ENCODE measurements at regions not wholly inside any gene's neighbourhood (a gene's known extent, or its start where the extent isn't known, plus 50 kb on each side); places are given as distances from the start of the nearest gene placed in this dataset.

DNA sequence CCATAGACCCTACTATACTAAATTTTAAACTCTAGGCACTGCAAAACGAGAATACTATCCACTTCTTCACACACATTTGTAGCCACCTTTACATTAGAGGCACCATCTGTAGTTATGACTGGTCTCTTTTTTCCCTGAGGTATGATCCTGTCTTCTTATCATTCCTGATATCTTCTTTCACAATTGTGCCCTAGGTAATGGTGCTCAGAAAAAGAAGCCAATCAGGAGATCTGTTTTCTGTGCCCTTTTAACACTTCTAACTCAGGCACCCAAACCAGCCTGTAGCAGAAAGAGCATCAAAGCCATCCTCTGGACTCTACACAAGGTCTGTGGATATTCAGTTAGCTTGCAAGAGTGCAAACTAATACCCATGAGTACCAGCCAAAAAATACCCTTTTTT lies 149.7 kb upstream of the SGK1 start:
- H3K4me3 ChIP-seq (ENCODE audit: low read depth, low read length), result no peak overlapping the region
- DNase-seq (ENCODE audit: low read depth), result no peak
- in situ Hi-C loops (cut with HindIII; ENCODE audit: low sequenced_read_pairs), result loop anchor here (5.0 kb wide), 1 partner anchor 55 kb away; no protein-coding TSS in a partner anchor
- TF ChIP-seq, protein P1, sequence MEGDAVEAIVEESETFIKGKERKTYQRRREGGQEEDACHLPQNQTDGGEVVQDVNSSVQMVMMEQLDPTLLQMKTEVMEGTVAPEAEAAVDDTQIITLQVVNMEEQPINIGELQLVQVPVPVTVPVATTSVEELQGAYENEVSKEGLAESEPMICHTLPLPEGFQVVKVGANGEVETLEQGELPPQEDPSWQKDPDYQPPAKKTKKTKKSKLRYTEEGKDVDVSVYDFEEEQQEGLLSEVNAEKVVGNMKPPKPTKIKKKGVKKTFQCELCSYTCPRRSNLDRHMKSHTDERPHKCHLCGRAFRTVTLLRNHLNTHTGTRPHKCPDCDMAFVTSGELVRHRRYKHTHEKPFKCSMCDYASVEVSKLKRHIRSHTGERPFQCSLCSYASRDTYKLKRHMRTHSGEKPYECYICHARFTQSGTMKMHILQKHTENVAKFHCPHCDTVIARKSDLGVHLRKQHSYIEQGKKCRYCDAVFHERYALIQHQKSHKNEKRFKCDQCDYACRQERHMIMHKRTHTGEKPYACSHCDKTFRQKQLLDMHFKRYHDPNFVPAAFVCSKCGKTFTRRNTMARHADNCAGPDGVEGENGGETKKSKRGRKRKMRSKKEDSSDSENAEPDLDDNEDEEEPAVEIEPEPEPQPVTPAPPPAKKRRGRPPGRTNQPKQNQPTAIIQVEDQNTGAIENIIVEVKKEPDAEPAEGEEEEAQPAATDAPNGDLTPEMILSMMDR (IDR thresholded peaks at IDR 0.05; ENCODE audit: low read depth, low read length, missing control alignments), result no peak

DNA sequence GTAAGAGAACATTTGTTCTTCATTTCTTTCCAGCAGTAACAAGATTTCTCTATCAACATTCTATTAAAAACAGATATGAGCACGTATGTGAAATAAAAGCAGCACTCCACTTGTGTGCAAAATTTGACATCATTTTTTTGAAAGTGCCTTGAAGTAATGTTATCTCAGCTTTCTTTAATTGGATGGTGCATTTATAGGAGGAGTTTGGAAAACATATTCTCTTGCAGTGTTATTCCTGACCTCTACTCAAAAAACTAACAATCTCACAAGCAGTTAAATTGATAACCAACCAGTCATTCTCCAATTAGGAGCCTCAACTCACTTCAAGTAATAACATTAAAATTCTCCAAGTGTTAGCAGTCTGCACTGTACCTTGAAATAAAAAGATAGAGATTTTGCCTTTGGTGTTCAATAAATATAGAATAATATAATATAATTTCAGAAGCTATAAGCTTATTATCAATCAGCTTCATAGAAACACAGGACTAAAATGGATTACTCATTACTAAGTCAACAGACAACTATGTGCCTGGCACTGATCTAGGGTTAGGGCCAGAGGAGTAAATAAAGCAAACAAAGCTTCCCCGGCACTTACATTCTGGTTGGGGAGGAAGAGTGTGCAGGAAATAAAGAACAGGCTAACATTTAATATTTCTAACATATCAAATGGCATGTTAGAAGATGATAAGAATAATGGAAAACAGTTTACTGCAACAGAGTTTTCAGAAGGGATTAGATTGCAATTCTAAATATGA lies 149.0 kb upstream of the SGK1 start:
- H3K4me3 ChIP-seq (ENCODE audit: low read depth, low read length), result no peak overlapping the region
- TF ChIP-seq, protein P1 (IDR thresholded peaks at IDR 0.05; ENCODE audit: low read depth, low read length, missing control alignments), result no peak
- in situ Hi-C loops (cut with HindIII; ENCODE audit: low sequenced_read_pairs), result loop anchor here (5.0 kb wide), 1 partner anchor 55 kb away; no protein-coding TSS in a partner anchor
- DNase-seq (ENCODE audit: low read depth), result no peak

DNA sequence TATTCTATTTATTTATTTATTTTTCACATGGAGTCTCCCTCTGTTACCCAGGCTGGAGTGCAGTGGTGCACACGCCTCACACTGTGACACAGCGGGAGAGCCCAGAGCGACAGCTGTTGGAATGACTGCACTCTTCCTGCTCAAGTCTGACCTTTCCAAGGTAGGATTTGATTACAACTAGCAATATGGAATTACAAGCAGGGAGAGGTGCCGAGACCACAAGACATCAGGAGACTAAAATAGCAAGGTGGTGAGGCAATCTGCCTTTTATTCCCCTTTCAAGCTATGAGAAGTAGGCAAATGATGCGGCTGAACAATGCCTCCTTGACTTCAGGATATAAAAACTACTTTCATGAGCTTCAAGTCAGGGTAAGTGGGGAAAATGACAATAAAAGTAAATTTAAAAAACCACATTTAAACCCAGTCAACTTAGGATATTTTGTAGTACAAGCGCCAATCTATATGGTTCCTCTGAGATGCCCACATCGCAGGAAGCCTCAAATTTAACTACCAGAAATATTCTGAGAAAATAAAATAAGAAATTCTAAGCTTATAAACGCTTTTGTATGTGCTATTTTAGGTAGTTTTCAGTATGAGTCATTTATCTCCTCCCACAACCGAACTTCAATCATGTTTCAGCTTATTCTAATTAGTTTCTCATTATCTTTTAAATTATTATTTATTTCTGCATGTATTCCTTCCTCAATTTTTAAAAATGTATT lies 146.9 kb upstream of the SGK1 start:
- in situ Hi-C loops (cut with HindIII; ENCODE audit: low sequenced_read_pairs), result loop anchor here (5.0 kb wide), 1 partner anchor 57 kb away; no protein-coding TSS in a partner anchor
- no peak overlapping the region for H3K4me3 ChIP-seq (ENCODE audit: low read depth, low read length)
- peak; percentile 91 for DNase-seq (ENCODE audit: low read depth)
- TF ChIP-seq, protein P1 (IDR thresholded peaks at IDR 0.05; ENCODE audit: low read depth, low read length, missing control alignments), result no peak

DNA sequence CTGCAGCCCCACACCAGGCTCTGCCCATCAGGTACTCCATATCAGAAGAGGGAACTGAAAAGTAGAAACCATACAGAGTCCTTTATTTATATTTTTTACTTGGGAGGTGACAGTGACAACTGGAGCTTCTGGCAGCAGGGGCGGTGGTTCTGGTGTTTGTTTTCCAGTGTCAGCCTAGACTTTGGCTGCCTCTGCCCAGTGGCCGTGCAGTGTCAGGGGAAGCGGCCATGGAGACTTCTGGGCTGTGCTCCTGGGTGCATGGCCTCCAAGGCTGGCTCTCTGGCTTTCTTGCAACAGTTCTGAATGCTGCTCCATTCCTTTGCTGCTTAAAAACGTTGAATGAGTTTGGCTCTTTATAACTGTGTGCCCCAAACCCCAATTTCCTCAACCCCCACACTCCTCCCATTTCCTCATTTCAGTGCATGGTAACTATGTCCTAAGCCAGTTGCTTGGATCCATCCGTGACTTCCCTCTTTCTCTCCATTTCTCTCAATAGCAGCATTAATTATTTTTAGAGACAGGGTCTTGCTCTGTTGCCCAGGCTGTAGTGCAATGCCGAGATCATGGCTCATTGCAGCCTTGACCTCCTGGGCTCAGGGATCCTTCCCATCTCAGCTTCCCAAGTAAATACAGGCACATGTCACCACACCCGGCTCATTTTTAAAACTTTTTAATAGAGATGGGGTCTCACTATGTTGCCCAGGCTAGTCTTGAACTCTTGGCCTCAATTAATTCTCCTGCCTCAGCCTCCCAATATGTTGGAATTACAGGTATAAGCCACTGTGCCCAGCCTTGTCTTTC lies 141.1 kb upstream of the SGK1 start:
- TF ChIP-seq, protein P1 (IDR thresholded peaks at IDR 0.05; ENCODE audit: low read depth, low read length, missing control alignments), result no peak
- in situ Hi-C loops (cut with HindIII; ENCODE audit: low sequenced_read_pairs), result no loop called here
- DNase-seq (ENCODE audit: low read depth), result no peak
- H3K4me3 ChIP-seq (ENCODE audit: low read depth, low read length), result no peak overlapping the region

DNA sequence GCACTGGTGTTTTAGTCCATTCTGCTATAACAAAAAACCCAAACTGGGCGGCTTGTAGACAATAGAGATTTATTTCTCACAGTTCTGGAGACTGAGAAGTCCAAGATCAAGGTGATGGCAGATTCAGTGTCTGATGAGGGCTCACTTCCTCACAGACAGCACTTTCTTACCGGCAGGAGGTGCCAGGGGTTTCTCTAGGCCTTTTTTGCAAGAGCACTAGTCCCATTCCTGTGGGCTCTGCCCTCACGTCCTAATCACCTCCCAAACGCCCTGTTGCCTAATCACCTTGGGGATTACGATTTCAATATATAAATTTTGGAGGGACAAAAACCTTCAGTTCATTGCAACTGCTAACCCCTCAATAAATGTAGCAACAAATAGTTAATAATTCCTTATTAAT lies 140.0 kb upstream of the SGK1 start:
- TF ChIP-seq, protein P1 (IDR thresholded peaks at IDR 0.05; ENCODE audit: low read depth, low read length, missing control alignments), result no peak
- in situ Hi-C loops (cut with HindIII; ENCODE audit: low sequenced_read_pairs), result no loop called here
- H3K4me3 ChIP-seq (ENCODE audit: low read depth, low read length), result no peak overlapping the region
- DNase-seq (ENCODE audit: low read depth), result no peak

DNA sequence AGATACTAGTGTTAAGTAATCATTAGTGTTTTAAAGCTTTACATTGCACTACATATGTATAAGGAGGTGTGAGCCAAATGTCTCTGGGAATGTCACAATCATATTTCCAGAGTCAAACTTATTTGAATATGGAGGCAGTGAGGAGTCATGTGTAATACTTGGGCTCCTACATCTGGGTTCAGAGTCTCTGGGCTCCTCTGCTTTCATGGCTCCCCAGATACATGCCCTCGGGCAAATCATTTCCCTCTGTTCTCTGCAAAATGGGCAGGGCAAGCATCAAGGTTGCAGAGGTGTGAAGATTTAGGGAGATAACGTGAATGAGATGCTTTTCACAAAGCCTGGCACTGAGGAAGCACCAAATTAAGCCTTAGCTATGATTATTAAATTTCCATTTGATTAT lies 138.3 kb upstream of the SGK1 start:
- TF ChIP-seq, protein P1 (IDR thresholded peaks at IDR 0.05; ENCODE audit: low read depth, low read length, missing control alignments), result no peak
- DNase-seq (ENCODE audit: low read depth), result no peak
- in situ Hi-C loops (cut with HindIII; ENCODE audit: low sequenced_read_pairs), result no loop called here
- H3K4me3 ChIP-seq (ENCODE audit: low read depth, low read length), result no peak overlapping the region
